ENCODE measurements at regions not wholly inside any gene's neighbourhood (a gene's known extent, or its start where the extent isn't known, plus 50 kb on each side); places are given as distances from the start of the nearest gene placed in this dataset.
"Not testable (repeated sequence)": the region's sequence is repeated elsewhere in the genome, so short reads cannot be mapped to it uniquely, and the experiment has no call there.

- DNase-seq, result no peak
Observed at GRCh38 chr5:26181582-26181981, 856.8 kb downstream of the CDH9 start.

- no peak for DNase-seq
Observed at GRCh38 chr5:26148569-26149107, 889.7 kb downstream of the CDH9 start.

- no peak for DNase-seq
Observed at GRCh38 chr5:26143259-26143658, 895.1 kb downstream of the CDH9 start.

- DNase-seq, result peak; percentile 3
Observed at GRCh38 chr5:26121338-26121737, 917.0 kb downstream of the CDH9 start.

- no peak for DNase-seq
Observed at GRCh38 chr5:26104175-26104574, 934.2 kb downstream of the CDH9 start.

- no peak for DNase-seq
Observed at GRCh38 chr5:26060212-26060611, 978.2 kb downstream of the CDH9 start.

GRCh38 chr5:26054594-26054993, 983.8 kb downstream of the CDH9 start:
- DNase-seq, result no peak

GRCh38 chr5:26034813-26035212, 1003.6 kb downstream of the CDH9 start:
- no peak for DNase-seq

GRCh38 chr5:26031481-26031880, 1006.9 kb downstream of the CDH9 start:
- no peak for DNase-seq

GRCh38 chr5:26026044-26026443, 1012.3 kb downstream of the CDH9 start:
- no peak for DNase-seq

GRCh38 chr5:26024774-26025173, 1013.6 kb downstream of the CDH9 start:
- DNase-seq, result no peak

- no peak for DNase-seq
Observed at GRCh38 chr5:26023361-26023760, 1015.0 kb downstream of the CDH9 start.

GRCh38 chr5:26014206-26014605, 1024.2 kb downstream of the CDH9 start:
- no peak for DNase-seq

- no peak for DNase-seq
Observed at GRCh38 chr5:26012078-26012477, 1026.3 kb downstream of the CDH9 start.

- DNase-seq, result no peak
Observed at GRCh38 chr5:26009742-26010141, 1028.6 kb downstream of the CDH9 start.

- peak; percentile 31 for DNase-seq
Observed at GRCh38 chr5:26003966-26004365, 1034.4 kb downstream of the CDH9 start.

GRCh38 chr5:25995209-25995608, 1043.2 kb downstream of the CDH9 start:
- DNase-seq, result no peak

GRCh38 chr5:25993701-25994100, 1044.7 kb downstream of the CDH9 start:
- DNase-seq, result no peak

- DNase-seq, result no peak
Observed at GRCh38 chr5:25991639-25992038, 1046.7 kb downstream of the CDH9 start.

GRCh38 chr5:25990771-25991170, 1047.6 kb downstream of the CDH9 start:
- DNase-seq, result no peak

GRCh38 chr5:25979086-25979485, 1059.3 kb downstream of the CDH9 start:
- DNase-seq, result no peak

- DNase-seq, result no peak
Observed at GRCh38 chr5:25975885-25976284, 1062.5 kb downstream of the CDH9 start.

- DNase-seq, result no peak
Observed at GRCh38 chr5:25974451-25974850, 1063.9 kb downstream of the CDH9 start.

GRCh38 chr5:25970906-25971489, 1067.4 kb downstream of the CDH9 start:
- DNase-seq, result no peak

GRCh38 chr5:25969042-25969441, 1069.3 kb downstream of the CDH9 start:
- not testable (repeated sequence) for DNase-seq

Measured in NCI-H345 (cell line).